H9 (cell line): ENCODE measurements at regions not wholly inside any gene's neighbourhood (a gene's known extent, or its start where the extent isn't known, plus 50 kb on each side); places are given as distances from the start of the nearest gene placed in this dataset.

Source experiments
- DNase-seq: peaks from one replicate; pipeline ENCODE4 v3.0.0-alpha.2; 2017
- H2AFZ ChIP-seq: one replicate; pipeline ENCODE4 v1.6.1; 2013; ENCODE audit warnings: mild to moderate bottlenecking, low read length, control low read depth, moderate library complexity
- H2AK5ac ChIP-seq: 2 replicates; pipeline ENCODE4 v1.6.1; 2013; ENCODE audit warnings: low read length, control low read depth, mixed read lengths; ENCODE audit not compliant: insufficient read length
- H2BK120ac ChIP-seq: one replicate; pipeline ENCODE4 v1.6.1; 2013; ENCODE audit warnings: low read depth, mild to moderate bottlenecking, low read length, control low read depth, inconsistent platforms; ENCODE audit not compliant: poor library complexity, severe bottlenecking
- H2BK12ac ChIP-seq: 2 replicates; pipeline ENCODE4 v1.6.1; 2013; ENCODE audit warnings: low read length, control low read depth, mixed read lengths, low read depth; ENCODE audit not compliant: insufficient read length
- H2BK15ac ChIP-seq: 2 replicates; pipeline ENCODE4 v1.6.1; 2013; ENCODE audit warnings: low read depth, low read length, control low read depth
- H2BK20ac ChIP-seq: one replicate; pipeline ENCODE4 v1.6.1; 2013; ENCODE audit warnings: low read depth, mild to moderate bottlenecking, low read length, control low read depth, inconsistent platforms; ENCODE audit not compliant: poor library complexity, severe bottlenecking
- H2BK5ac ChIP-seq: 2 replicates; pipeline ENCODE4 v1.6.1; 2013; ENCODE audit warnings: low read length, control low read depth, mixed read lengths; ENCODE audit not compliant: insufficient read length
- H3K14ac ChIP-seq: 2 replicates; pipeline ENCODE4 v1.6.1; 2013; ENCODE audit warnings: low read length, control low read depth; ENCODE audit not compliant: insufficient read depth
- H3K18ac ChIP-seq: 2 replicates; pipeline ENCODE4 v1.6.1; 2013; ENCODE audit warnings: low read depth, mild to moderate bottlenecking, mixed read lengths, low read length, control low read depth; ENCODE audit not compliant: insufficient read length
- H3K23ac ChIP-seq: 2 replicates; pipeline ENCODE4 v1.6.1; 2013; ENCODE audit warnings: low read length, control low read depth, mixed read lengths, low read depth; ENCODE audit not compliant: insufficient read length
- H3K23me2 ChIP-seq: 2 replicates; pipeline ENCODE4 v1.6.1; 2013; ENCODE audit warnings: low read depth, mild to moderate bottlenecking, mixed read lengths, low read length, control low read depth; ENCODE audit not compliant: insufficient read length, poor library complexity, severe bottlenecking
- H3K27ac ChIP-seq: 2 replicates; pipeline ENCODE4 v1.5.1; 2013; ENCODE audit warnings: low read length, control low read depth, mixed read lengths, low read depth; ENCODE audit not compliant: insufficient read length
- H3K27me3 ChIP-seq: 2 replicates; pipeline ENCODE4 v1.6.1; 2013; ENCODE audit warnings: low read length, control low read depth, inconsistent platforms; ENCODE audit not compliant: insufficient read depth
- H3K4ac ChIP-seq: 2 replicates; pipeline ENCODE4 v1.6.1; 2013; ENCODE audit warnings: low read depth, mild to moderate bottlenecking, control low read depth, inconsistent platforms, low read length, moderate library complexity
- H3K4me1 ChIP-seq: 2 replicates; pipeline ENCODE4 v1.6.1; 2013; ENCODE audit warnings: low read length, control low read depth, inconsistent platforms; ENCODE audit not compliant: insufficient read depth
- H3K4me2 ChIP-seq: 2 replicates; pipeline ENCODE4 v1.6.1; 2013; ENCODE audit warnings: low read length, control low read depth, mixed read lengths; ENCODE audit not compliant: insufficient read length, insufficient read depth
- H3K56ac ChIP-seq: 2 replicates; pipeline ENCODE4 v1.6.1; 2013; ENCODE audit warnings: low read depth, mild to moderate bottlenecking, mixed read lengths, low read length, control low read depth; ENCODE audit not compliant: insufficient read length
- H3K79me1 ChIP-seq: 2 replicates; pipeline ENCODE4 v1.6.1; 2013; ENCODE audit warnings: low read depth, mild to moderate bottlenecking, moderate library complexity, low read length, control low read depth, inconsistent platforms; ENCODE audit not compliant: insufficient read depth, poor library complexity, severe bottlenecking
- H3K79me2 ChIP-seq: 2 replicates; pipeline ENCODE4 v1.6.1; 2013; ENCODE audit warnings: low read length, control low read depth, inconsistent platforms; ENCODE audit not compliant: insufficient read depth
- H3K9ac ChIP-seq: 2 replicates; pipeline ENCODE4 v1.6.1; 2013; ENCODE audit warnings: low read length, control low read depth, mixed read lengths; ENCODE audit not compliant: insufficient read length; ENCODE audit errors: extremely low read depth
- H3K9me3 ChIP-seq: one replicate; pipeline ENCODE4 v1.6.1; 2013; ENCODE audit warnings: low read depth, low read length, inconsistent platforms; ENCODE audit not compliant: control insufficient read depth
- H3T11ph ChIP-seq: one replicate; pipeline ENCODE4 v1.6.1; 2013; ENCODE audit warnings: mild to moderate bottlenecking, low read length, control low read depth, inconsistent platforms
- H4K20me1 ChIP-seq: one replicate; pipeline ENCODE4 v1.6.1; 2013; ENCODE audit not compliant: control insufficient read depth, insufficient read length, insufficient read depth
- H4K5ac ChIP-seq: 2 replicates; pipeline ENCODE4 v1.6.1; 2013; ENCODE audit warnings: low read depth, mild to moderate bottlenecking, mixed read lengths, low read length, control low read depth; ENCODE audit not compliant: insufficient read length
- H4K8ac ChIP-seq: replicated peaks from 2 replicates; pipeline ENCODE4 v1.6.1; 2013; ENCODE audit warnings: low read length, control low read depth, mixed read lengths, low read depth; ENCODE audit not compliant: insufficient read length
- H4K91ac ChIP-seq: 2 replicates; pipeline ENCODE4 v1.6.1; 2013; ENCODE audit warnings: low read depth, mild to moderate bottlenecking, moderate library complexity, mixed read lengths, low read length, control low read depth; ENCODE audit not compliant: insufficient read length
- H3K27ac Mint-ChIP-seq, 3 experiments: 2 replicates in 2 of 3; 3 replicates in 1 of 3; pipeline ENCODE4 v1.8.0; 2020 to 2021; ENCODE audit warnings: mixed read lengths in 3 of 3, mild to moderate bottlenecking in 1 of 3, moderate library complexity in 1 of 3
- H3K27me3 Mint-ChIP-seq: 2 replicates; pipeline ENCODE4 v1.8.0; 2021; ENCODE audit warnings: low read depth, mild to moderate bottlenecking, moderate library complexity, mixed read lengths
- H3K36me3 Mint-ChIP-seq, 3 experiments: 2 replicates in 2 of 3; 3 replicates in 1 of 3; pipeline ENCODE4 v1.8.0; 2020 to 2021; ENCODE audit warnings: low read depth in 3 of 3, mixed read lengths in 3 of 3; ENCODE audit not compliant: insufficient read depth in 1 of 3
- H3K4me1 Mint-ChIP-seq, 2 experiments: 2 replicates each; pipeline ENCODE4 v1.8.0; 2020; ENCODE audit warnings: mixed read lengths in 2 of 2
- H3K4me3 Mint-ChIP-seq, 2 experiments: 2 replicates in 1 of 2; 3 replicates in 1 of 2; pipeline ENCODE4 v1.8.0; 2020 to 2021; ENCODE audit warnings: mild to moderate bottlenecking in 2 of 2, mixed read lengths in 2 of 2, moderate library complexity in 1 of 2
- H3K9me3 Mint-ChIP-seq, 2 experiments: 2 replicates in 1 of 2; 3 replicates in 1 of 2; pipeline ENCODE4 v1.8.0; 2020; ENCODE audit warnings: mild to moderate bottlenecking in 2 of 2, mixed read lengths in 2 of 2, moderate library complexity in 1 of 2
- CTCF ChIP-seq: fragments of 200-600 bp; sonication (generic); conservative IDR thresholded peaks from 3 replicates; pipeline ENCODE4 v1.8.0; 2021; ENCODE audit warnings: antibody characterized with exemption, mild to moderate bottlenecking
- WGBS: extraction: QIAGEN DNeasy Blood & Tissue Kit; methylation state at CpG from one replicate; pipeline ENCODE4 v1.1.7; 2013; ENCODE audit warnings: missing lambda C conversion rate, low lambda C conversion rate, mixed read lengths; ENCODE audit not compliant: insufficient read length; ENCODE audit errors: extremely low coverage; 5-methylcytosine and 5-hydroxymethylcytosine counted together

- no peak for DNase-seq
- H2BK12ac ChIP-seq, result no peak overlapping the region
- H4K91ac ChIP-seq, result no peak overlapping the region
- H3K79me1 ChIP-seq, result no peaks in the 10 kb centered on the region
- WGBS, result no CpG with 5 or more reads among the region's 2 CpGs
- H3K56ac ChIP-seq, result no peak overlapping the region
- H2BK20ac ChIP-seq, result no peak overlapping the region
- Mint-ChIP-seq H3K27ac (no peak overlapping the region), H3K4me1 (no peaks in the 10 kb centered on the region), H3K9me3 (peaks cover 2% of the 10 kb centered on the region in 2 experiments; a peak in 1 of 5 replicates), H3K27me3 (no peaks in the 10 kb centered on the region), H3K36me3 (no peaks in the 10 kb centered on the region), H3K4me3 (no peak overlapping the region)
- H3K18ac ChIP-seq, result no peak overlapping the region
- H2AK5ac ChIP-seq, result no peak overlapping the region
- H3K27ac ChIP-seq, result no peak overlapping the region
- no peak overlapping the region for H2BK120ac ChIP-seq
- no peaks in the 10 kb centered on the region for H3K27me3 ChIP-seq
- H2BK5ac ChIP-seq, result no peak overlapping the region
- no peaks in the 10 kb centered on the region for H4K20me1 ChIP-seq
- no peak overlapping the region for H2AFZ ChIP-seq
- no peak overlapping the region for H3K4ac ChIP-seq
- no peak overlapping the region for H3K4me2 ChIP-seq
- H3K9ac ChIP-seq, result no peak overlapping the region
- H4K8ac ChIP-seq, result no peak overlapping the region
- no peaks in the 10 kb centered on the region for H3K9me3 ChIP-seq
- TF ChIP-seq CTCF, result no peak
- H4K5ac ChIP-seq, result no peak overlapping the region
- H2BK15ac ChIP-seq, result no peak overlapping the region
- H3K23ac ChIP-seq, result no peak overlapping the region
- no peaks in the 10 kb centered on the region for H3K4me1 ChIP-seq
- H3K79me2 ChIP-seq, result no peaks in the 10 kb centered on the region
- H3K14ac ChIP-seq, result no peak overlapping the region
- no peak overlapping the region for H3T11ph ChIP-seq
- H3K23me2 ChIP-seq, result no peaks in the 10 kb centered on the region
Measured at GRCh38 chr14:42742084-42742483, 1135.4 kb downstream of the LRFN5 start.
